Parathyroid adenoma (tissue), 2 donors: ENCODE measurements at regions not wholly inside any gene's neighbourhood (a gene's known extent, or its start where the extent isn't known, plus 50 kb on each side); places are given as distances from the start of the nearest gene placed in this dataset.

Experiments
- H2AFZ ChIP-seq: fragments of 300-600 bp; sonication (generic); one replicate; pipeline ENCODE4 v1.7.0; 2017; ENCODE audit warnings: antibody characterized with exemption, mild to moderate bottlenecking
- H3K27ac ChIP-seq: fragments of 300-600 bp; sonication (generic); one replicate; pipeline ENCODE4 v1.7.0; 2017
- H3K27me3 ChIP-seq: fragments of 300-600 bp; sonication (generic); one replicate; pipeline ENCODE4 v1.7.0; 2017; ENCODE audit warnings: low read length; ENCODE audit not compliant: control insufficient read depth, insufficient read depth
- H3K36me3 ChIP-seq: fragments of 300-600 bp; sonication (generic); one replicate; pipeline ENCODE4 v1.7.0; 2017; ENCODE audit warnings: low read length; ENCODE audit not compliant: control insufficient read depth, insufficient read depth
- H3K4me1 ChIP-seq: fragments of 300-600 bp; sonication (generic); one replicate; pipeline ENCODE4 v1.7.0; 2017; ENCODE audit warnings: control low read depth
- H3K4me2 ChIP-seq: fragments of 300-600 bp; sonication (generic); one replicate; pipeline ENCODE4 v1.7.0; 2017; ENCODE audit warnings: low read length
- H3K4me3 ChIP-seq: fragments of 300-600 bp; sonication (generic); one replicate; pipeline ENCODE4 v1.7.0; 2017; ENCODE audit warnings: low read depth, low read length
- H3K79me2 ChIP-seq: fragments of 300-600 bp; sonication (generic); one replicate; pipeline ENCODE4 v1.7.0; 2017; ENCODE audit warnings: control low read depth
- H3K9ac ChIP-seq: fragments of 300-600 bp; sonication (generic); one replicate; pipeline ENCODE4 v1.7.0; 2017; ENCODE audit warnings: mild to moderate bottlenecking
- H3K9me3 ChIP-seq: fragments of 300-600 bp; sonication (generic); one replicate; pipeline ENCODE4 v1.7.0; 2017; ENCODE audit warnings: low read length; ENCODE audit not compliant: control insufficient read depth
- TF ChIP-seq, protein P1 (sequence below): fragments of 300-600 bp; sonication (generic); IDR thresholded peaks from one replicate; pipeline ENCODE4 v1.7.0; 2017; ENCODE audit warnings: antibody characterized with exemption, mild to moderate bottlenecking
- donor health status: primary hyperparathyroidism.

DNA sequence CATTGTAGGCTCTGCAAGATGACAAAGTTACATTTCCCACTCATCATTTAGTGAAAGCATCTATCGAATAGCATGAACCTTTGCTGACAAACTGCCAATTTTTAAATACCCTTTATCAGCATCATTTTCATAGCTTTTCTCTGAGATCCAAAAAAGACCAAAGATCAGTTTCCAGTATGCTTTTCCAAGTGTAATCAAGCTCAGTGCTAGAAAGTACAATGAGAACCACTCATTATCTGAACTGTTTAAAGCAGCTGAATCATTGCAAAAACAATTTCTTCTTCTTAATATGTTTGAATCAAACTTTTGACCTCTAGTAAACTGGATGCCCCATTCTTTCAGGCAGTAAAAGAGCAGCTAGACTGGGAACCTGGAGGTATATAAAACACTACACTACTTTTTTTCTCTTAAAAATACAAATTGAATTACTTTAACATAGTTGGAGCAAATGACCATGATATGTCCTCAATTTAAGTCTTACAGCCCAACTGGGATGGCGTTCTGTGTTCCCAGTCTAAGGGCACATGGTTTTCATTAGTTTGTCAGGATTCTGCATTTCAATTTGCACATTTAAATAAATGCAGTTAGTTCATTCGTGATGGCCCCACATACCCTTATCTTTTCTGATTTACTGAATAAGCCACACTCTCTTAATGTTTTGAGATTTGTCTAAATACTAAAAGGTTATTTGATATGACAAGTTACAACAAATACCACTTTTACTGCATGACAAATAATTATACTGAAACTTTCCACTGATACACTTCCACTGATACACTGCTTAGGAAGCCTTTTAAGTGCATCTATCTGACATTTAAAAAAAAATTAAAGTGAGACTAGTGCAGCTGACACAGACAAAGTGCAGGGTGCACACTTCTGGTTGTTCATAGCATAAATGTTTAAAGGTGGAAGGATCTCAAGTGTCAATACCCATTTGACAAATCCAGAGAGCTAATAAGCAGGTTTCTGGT, 146.0 kb upstream of the FRMD4B start:
- Histone ChIP-seq H3K4me2 (no peak overlapping the region), H3K4me1 (no peaks in the 10 kb centered on the region), H3K9ac (no peak overlapping the region), H3K4me3 (no peak overlapping the region), H3K27me3 (no peaks in the 10 kb centered on the region), H2AFZ (no peak overlapping the region), H3K9me3 (no peaks in the 10 kb centered on the region), H3K36me3 (no peaks in the 10 kb centered on the region), H3K27ac (no peak overlapping the region), H3K79me2 (no peaks in the 10 kb centered on the region)
- TF ChIP-seq, protein P1, sequence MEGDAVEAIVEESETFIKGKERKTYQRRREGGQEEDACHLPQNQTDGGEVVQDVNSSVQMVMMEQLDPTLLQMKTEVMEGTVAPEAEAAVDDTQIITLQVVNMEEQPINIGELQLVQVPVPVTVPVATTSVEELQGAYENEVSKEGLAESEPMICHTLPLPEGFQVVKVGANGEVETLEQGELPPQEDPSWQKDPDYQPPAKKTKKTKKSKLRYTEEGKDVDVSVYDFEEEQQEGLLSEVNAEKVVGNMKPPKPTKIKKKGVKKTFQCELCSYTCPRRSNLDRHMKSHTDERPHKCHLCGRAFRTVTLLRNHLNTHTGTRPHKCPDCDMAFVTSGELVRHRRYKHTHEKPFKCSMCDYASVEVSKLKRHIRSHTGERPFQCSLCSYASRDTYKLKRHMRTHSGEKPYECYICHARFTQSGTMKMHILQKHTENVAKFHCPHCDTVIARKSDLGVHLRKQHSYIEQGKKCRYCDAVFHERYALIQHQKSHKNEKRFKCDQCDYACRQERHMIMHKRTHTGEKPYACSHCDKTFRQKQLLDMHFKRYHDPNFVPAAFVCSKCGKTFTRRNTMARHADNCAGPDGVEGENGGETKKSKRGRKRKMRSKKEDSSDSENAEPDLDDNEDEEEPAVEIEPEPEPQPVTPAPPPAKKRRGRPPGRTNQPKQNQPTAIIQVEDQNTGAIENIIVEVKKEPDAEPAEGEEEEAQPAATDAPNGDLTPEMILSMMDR: no peak

DNA sequence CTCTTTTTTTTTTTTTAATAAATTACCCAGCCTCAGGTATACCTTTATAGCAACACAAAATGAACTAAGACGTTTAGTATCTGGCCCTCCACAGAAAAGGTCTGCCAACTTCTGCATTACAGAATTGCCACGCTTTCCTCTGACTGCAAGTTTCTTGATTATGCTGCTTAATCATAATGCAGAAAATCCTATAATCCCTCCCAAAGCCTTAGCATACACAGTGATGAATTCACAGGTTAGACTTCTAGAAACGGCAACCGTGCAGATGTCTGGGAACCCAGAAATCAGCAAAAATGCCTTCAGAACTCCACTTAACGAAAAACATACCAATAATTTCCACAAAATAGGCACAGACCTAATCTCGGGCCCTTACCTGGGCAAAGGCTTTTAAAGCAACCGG, 144.7 kb upstream of the FRMD4B start:
- Histone ChIP-seq H3K36me3 (no peaks in the 10 kb centered on the region), H3K4me2 (no peak overlapping the region), H3K4me3 (no peak overlapping the region), H3K27ac (no peak overlapping the region), H3K4me1 (no peaks in the 10 kb centered on the region), H3K79me2 (no peaks in the 10 kb centered on the region), H2AFZ (no peak overlapping the region), H3K9ac (no peak overlapping the region), H3K9me3 (no peaks in the 10 kb centered on the region), H3K27me3 (no peaks in the 10 kb centered on the region)
- TF ChIP-seq, protein P1: no peak

DNA sequence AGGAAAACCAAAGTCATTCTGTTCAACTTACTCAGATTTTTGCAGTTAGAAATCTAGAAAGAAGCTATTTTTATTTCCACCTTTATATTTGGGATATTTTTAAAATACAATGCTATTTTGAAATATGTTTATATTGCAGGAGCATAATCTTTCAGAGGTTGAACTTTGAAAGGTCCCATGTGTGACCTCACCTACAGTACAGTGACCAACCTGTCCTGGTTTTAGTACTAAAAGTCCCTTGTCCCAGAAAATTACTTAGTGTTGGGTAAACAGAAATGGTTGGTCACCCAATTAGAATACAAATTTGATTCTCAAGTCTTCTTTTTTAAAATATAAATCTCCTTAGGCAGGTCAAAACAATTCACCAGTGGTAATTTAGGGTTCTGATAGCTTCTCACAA, 141.6 kb upstream of the FRMD4B start:
- Histone ChIP-seq H3K4me1 (no peaks in the 10 kb centered on the region), H3K27me3 (no peaks in the 10 kb centered on the region), H3K9ac (no peak overlapping the region), H3K4me3 (no peak overlapping the region), H3K9me3 (no peaks in the 10 kb centered on the region), H3K79me2 (no peaks in the 10 kb centered on the region), H3K36me3 (no peaks in the 10 kb centered on the region), H3K4me2 (no peak overlapping the region), H3K27ac (no peak overlapping the region), H2AFZ (no peak overlapping the region)
- TF ChIP-seq, protein P1: no peak

DNA sequence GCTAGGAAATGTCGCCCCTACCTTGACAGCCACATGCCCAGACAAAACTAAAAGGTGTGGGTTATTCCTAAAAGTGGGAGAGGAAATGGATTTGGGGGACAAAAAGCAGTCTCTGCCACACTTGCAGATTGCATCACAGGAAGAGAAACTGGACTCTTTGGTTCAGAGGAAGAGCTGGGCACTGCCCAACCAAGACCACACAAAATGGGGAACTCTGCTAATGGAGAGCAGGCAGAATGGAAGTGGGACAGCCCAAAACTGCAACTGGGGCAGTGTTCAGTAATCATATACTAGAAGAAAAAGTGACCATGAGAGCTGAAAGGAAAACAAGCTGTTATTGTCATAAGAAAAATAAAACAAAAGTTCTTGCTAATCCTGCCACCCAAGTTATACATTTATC, 138.9 kb upstream of the FRMD4B start:
- Histone ChIP-seq H3K9me3 (no peaks in the 10 kb centered on the region), H2AFZ (no peak overlapping the region), H3K4me2 (no peak overlapping the region), H3K27ac (no peak overlapping the region), H3K4me3 (no peak overlapping the region), H3K9ac (no peak overlapping the region), H3K36me3 (no peaks in the 10 kb centered on the region), H3K27me3 (no peaks in the 10 kb centered on the region), H3K79me2 (no peaks in the 10 kb centered on the region), H3K4me1 (no peaks in the 10 kb centered on the region)
- TF ChIP-seq, protein P1: no peak

DNA sequence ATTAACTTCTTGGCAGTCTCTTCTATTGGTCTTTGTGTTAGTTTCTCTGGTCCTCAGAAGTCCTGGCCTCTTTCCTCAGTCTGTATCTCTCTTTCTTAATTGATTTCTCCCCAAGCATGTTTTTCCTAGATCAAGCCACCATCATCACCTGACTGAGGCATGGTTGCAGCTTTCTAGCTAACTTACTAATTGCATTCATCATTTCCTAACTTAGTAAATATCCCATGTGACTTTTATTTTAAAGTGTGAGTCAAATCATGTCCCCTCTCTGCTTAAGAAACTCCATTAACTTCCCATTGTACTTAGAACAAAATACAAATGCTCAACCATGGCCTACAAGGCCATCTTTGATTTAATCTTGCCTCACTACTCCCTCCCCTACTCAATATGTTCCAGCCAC, 135.4 kb upstream of the FRMD4B start:
- no peaks in the 10 kb centered on the region for H3K79me2 ChIP-seq
- H3K27ac ChIP-seq: no peak overlapping the region
- H3K27me3 ChIP-seq: no peaks in the 10 kb centered on the region
- H3K4me3 ChIP-seq: no peak overlapping the region
- no peak overlapping the region for H3K4me2 ChIP-seq
- TF ChIP-seq, protein P1: no peak
- no peaks in the 10 kb centered on the region for H3K36me3 ChIP-seq
- H2AFZ ChIP-seq: no peak overlapping the region
- H3K9me3 ChIP-seq: no peaks in the 10 kb centered on the region
- H3K9ac ChIP-seq: no peak overlapping the region
- no peaks in the 10 kb centered on the region for H3K4me1 ChIP-seq
